Heart left ventricle (tissue), 16 donors: ENCODE measurements at regions not wholly inside any gene's neighbourhood (a gene's known extent, or its start where the extent isn't known, plus 50 kb on each side); places are given as distances from the start of the nearest gene placed in this dataset.

Source experiments
- ATAC-seq, 4 donors: fragments of 200-7000 bp; cut with Tn5 transposase; one replicate each; pipeline ENCODE4 v1.9.1; 2020 to 2022; ENCODE audit warnings: moderate library complexity in 4 of 4, mild to moderate bottlenecking in 3 of 4, moderate number of reproducible peaks in 1 of 4
- DNase-seq, 5 donors: peaks; one replicate each; pipeline ENCODE4 v3.0.0-alpha.2; 2020
- H3K27ac ChIP-seq, 12 donors: fragments of 200-600 bp; sonication (generic) in 4 of 12; one replicate each; pipeline versions ENCODE4 v1.5.0 to v1.8.0; 2016 to 2022; ENCODE audit warnings: mild to moderate bottlenecking in 2 of 12
- H3K27me3 ChIP-seq, 9 donors: fragments of 200-600 bp; sonication (generic) in 2 of 9; one replicate each; pipeline versions ENCODE4 v1.5.1 to v1.8.0; 2016 to 2022; ENCODE audit warnings: mild to moderate bottlenecking in 3 of 9
- H3K36me3 ChIP-seq, 9 donors: fragments of 200-600 bp; sonication (generic) in 2 of 9; one replicate each; pipeline versions ENCODE4 v1.5.0 to v1.8.0; 2018 to 2022; ENCODE audit warnings: mild to moderate bottlenecking in 2 of 9
- H3K4me1 ChIP-seq, 12 donors: fragments of 200-600 bp; sonication (generic) in 4 of 12; one replicate each; pipeline versions ENCODE4 v1.5.0 to v1.8.0; 2016 to 2022; ENCODE audit warnings: mild to moderate bottlenecking in 3 of 12
- H3K4me3 ChIP-seq, 12 donors: fragments of 200-600 bp; sonication (generic) in 4 of 12; one replicate each; pipeline versions ENCODE4 v1.5.0 to v1.8.0; 2017 to 2022; ENCODE audit warnings: mild to moderate bottlenecking in 9 of 12, moderate library complexity in 4 of 12
- H3K9me3 ChIP-seq, 12 donors: fragments of 200-600 bp; sonication (generic) in 4 of 12; one replicate each; pipeline versions ENCODE4 v1.5.0 to v1.8.0; 2016 to 2022; ENCODE audit warnings: mild to moderate bottlenecking in 1 of 12
- POLR2A ChIP-seq, 2 donors: fragments of 450-650 bp; IDR thresholded peaks; one replicate each; pipeline ENCODE4 v1.6.1; 2017; ENCODE audit warnings: antibody characterized with exemption in 2 of 2, mild to moderate bottlenecking in 2 of 2, moderate library complexity in 2 of 2
- WGBS, 4 donors: extraction: QIAGEN DNeasy Blood & Tissue Kit in 2 of 4; methylation state at CpG; one replicate each; pipeline versions ENCODE4 v1.1.5 to v1.1.7; 2013 to 2018; 5-methylcytosine and 5-hydroxymethylcytosine counted together
- intact Hi-C, 10 donors: fragments of 100-400 bp; cut with DNase I; formaldehyde crosslinking; loops; one replicate each; pipeline versions ENCODE4 v1.11.1 to v1.14.2; 2022
- TF ChIP-seq, protein P1 (sequence below), 12 donors: fragments of 200-600 bp; sonication (generic) in 4 of 12; IDR thresholded peaks; one replicate each; pipeline versions ENCODE4 v1.5.0 to v1.8.0; 2018 to 2022; ENCODE audit warnings: antibody characterized with exemption in 12 of 12, mild to moderate bottlenecking in 5 of 12
- donor health status: ischemic (EF 13 %, LVEDD 7.1; RV severe dilation, severe dysfunction).
- donor health status: healthy with polysubstance abuse.
- donor health status: DM: no; HTN: yes; CAD: no.
- donor health status: DM: no; HTN: no; CAD: no.
- donor health status: ischemic (EF 25% LVEDD 6.9; RV normal size, moderate dysfunction).
- donor health status: ischemic (EF 25% LVEDD 5.7; RV mildly dilated, moderate dysfunction).
- donor health status: healthy.
- donor health status: DM: yes; HTN: yes; CAD: no.
- donor health status: ischemic (EF 35%, LVEDD 5.7; RV mildly dilated, moderate dysfunction).
- donor health status: nonischemic (EF 11% LVEDD 7.7; RV severe dilation, severe dysfunction).
- donor health status: DM: yes; HTN: yes; CAD: no.
- donor health status: PGD.
- donor health status: ischemic (EF 29% LVEDD 5.4; RV normal size, mild dysfunction).
- donor health status: nonischemic (EF 23%, LVEDD 6.1; RV moderate dilation, normal function).

DNA sequence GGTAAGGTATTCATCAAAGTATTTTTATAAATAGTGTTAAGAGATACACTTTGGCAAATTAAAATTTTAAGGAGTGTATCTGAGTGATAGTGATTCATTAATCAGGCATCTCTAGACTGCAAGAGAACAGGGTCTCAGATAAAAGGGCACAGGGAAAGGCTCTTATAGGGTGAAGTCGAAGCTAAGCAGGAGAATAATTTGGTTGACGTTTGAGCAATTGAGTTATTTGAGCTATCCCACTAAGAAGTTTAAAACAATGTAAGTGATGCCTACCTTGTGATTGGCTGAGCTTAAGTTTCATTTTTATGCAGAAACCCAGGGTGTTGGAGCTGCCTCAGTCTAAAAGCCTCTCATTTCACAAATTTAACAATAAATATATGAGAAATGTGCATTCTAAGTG lies 125.3 kb downstream of the SLC6A15 start:
- 55 to 62% (median 59%) methylated on average over 2 of the region's 2 CpGs for WGBS, 4 donors
- intact Hi-C loops: no loop called here
- H3K4me3 ChIP-seq: no peak overlapping the region
- H3K27me3 ChIP-seq: no peaks in the 10 kb centered on the region
- no peak overlapping the region for H3K27ac ChIP-seq
- DNase-seq (no peak), ATAC-seq (no peak)
- H3K4me1 ChIP-seq: no peaks in the 10 kb centered on the region
- no peak for TF ChIP-seq POLR2A (IDR thresholded peaks at IDR 0.05)
- TF ChIP-seq, protein P1, sequence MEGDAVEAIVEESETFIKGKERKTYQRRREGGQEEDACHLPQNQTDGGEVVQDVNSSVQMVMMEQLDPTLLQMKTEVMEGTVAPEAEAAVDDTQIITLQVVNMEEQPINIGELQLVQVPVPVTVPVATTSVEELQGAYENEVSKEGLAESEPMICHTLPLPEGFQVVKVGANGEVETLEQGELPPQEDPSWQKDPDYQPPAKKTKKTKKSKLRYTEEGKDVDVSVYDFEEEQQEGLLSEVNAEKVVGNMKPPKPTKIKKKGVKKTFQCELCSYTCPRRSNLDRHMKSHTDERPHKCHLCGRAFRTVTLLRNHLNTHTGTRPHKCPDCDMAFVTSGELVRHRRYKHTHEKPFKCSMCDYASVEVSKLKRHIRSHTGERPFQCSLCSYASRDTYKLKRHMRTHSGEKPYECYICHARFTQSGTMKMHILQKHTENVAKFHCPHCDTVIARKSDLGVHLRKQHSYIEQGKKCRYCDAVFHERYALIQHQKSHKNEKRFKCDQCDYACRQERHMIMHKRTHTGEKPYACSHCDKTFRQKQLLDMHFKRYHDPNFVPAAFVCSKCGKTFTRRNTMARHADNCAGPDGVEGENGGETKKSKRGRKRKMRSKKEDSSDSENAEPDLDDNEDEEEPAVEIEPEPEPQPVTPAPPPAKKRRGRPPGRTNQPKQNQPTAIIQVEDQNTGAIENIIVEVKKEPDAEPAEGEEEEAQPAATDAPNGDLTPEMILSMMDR (IDR thresholded peaks at IDR 0.05): no peak
- no peaks in the 10 kb centered on the region for H3K9me3 ChIP-seq
- no peaks in the 10 kb centered on the region for H3K36me3 ChIP-seq

DNA sequence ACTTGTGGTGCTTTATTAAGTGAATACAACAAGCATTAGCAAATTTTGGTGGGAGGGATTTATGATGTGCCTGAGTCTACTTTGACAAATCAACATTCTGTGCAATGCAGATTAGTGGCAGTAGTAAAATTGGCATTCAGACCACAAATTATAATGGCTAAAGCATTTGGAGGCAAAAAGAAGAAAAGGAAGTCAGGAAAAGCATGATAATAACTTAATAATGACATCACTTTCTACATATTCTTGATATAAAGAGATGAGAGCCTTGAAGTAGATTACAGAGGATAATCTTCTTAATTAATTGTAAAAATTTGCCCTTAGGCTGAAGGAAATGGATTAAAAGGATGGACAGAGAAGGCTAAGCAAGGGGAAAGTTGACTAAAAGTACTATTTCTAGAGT lies 126.0 kb downstream of the SLC6A15 start:
- H3K27ac ChIP-seq: no peak overlapping the region
- H3K4me1 ChIP-seq: no peaks in the 10 kb centered on the region
- no peak for DNase-seq
- H3K4me3 ChIP-seq: no peak overlapping the region
- H3K36me3 ChIP-seq: no peaks in the 10 kb centered on the region
- intact Hi-C loops: no loop called here
- H3K27me3 ChIP-seq: no peaks in the 10 kb centered on the region
- H3K9me3 ChIP-seq: no peaks in the 10 kb centered on the region
- TF ChIP-seq, protein P1 (IDR thresholded peaks at IDR 0.05): no peak
- no peak for TF ChIP-seq POLR2A (IDR thresholded peaks at IDR 0.05)
- no peak for ATAC-seq

DNA sequence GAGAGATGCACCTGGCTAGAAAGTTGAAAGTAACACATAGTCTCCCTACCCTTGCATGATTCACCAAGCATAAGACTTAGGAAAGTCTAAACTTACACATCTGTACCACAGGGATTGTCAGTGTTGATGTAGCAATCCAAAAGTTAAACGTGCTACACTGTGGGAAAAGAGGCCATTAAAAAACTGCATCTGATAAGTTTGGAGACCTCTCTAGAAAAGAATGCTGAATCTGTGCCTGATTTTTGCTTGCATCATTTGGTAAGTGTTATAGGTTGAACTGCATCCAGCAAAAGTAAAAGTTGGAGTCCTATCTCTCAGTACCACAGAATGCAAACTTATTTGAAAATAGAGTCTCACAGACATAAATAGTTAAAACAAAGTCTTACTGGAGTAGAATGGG lies 126.6 kb downstream of the SLC6A15 start:
- DNase-seq (no peak), ATAC-seq (no peak)
- Histone ChIP-seq H3K36me3 (no peaks in the 10 kb centered on the region), H3K27ac (no peak overlapping the region), H3K9me3 (no peaks in the 10 kb centered on the region), H3K4me3 (no peak overlapping the region), H3K4me1 (no peaks in the 10 kb centered on the region), H3K27me3 (no peaks in the 10 kb centered on the region)
- 23 to 29% (median 26%) methylated on average over 1 of the region's 1 CpG for WGBS, 4 donors
- TF ChIP-seq POLR2A (IDR thresholded peaks at IDR 0.05): no peak
- TF ChIP-seq, protein P1 (IDR thresholded peaks at IDR 0.05): no peak
- intact Hi-C loops: no loop called here

GRCh38 chr12:84785281-84785680 lies 127.3 kb downstream of the SLC6A15 start:
- peak in 2 of 4 donors; percentile 45 to 55 for ATAC-seq
- Histone ChIP-seq H3K36me3 (no peaks in the 10 kb centered on the region), H3K27ac (no peak overlapping the region), H3K27me3 (no peaks in the 10 kb centered on the region), H3K9me3 (no peaks in the 10 kb centered on the region), H3K4me1 (no peaks in the 10 kb centered on the region), H3K4me3 (no peak overlapping the region)
- no peak for TF ChIP-seq POLR2A (IDR thresholded peaks at IDR 0.05)
- TF ChIP-seq, protein P1 (IDR thresholded peaks at IDR 0.05): no peak
- no peak for DNase-seq
- 55 to 67% (median 60%) methylated on average over 1 of the region's 1 CpG for WGBS, 4 donors
- intact Hi-C loops: no loop called here
